ENCODE measurements at regions not wholly inside any gene's neighbourhood (a gene's known extent, or its start where the extent isn't known, plus 50 kb on each side); places are given as distances from the start of the nearest gene placed in this dataset.

GRCh38 chr2:234550511-234551107 is 53.7 kb upstream of the ARL4C start:
- DNase-seq, result peak; percentile 81

- no peak for DNase-seq
Measured at GRCh38 chr2:234550056-234550455, 53.2 kb upstream of the ARL4C start.

- no peak for DNase-seq
Measured at GRCh38 chr2:234548695-234549420, 52.0 kb upstream of the ARL4C start.

GRCh38 chr2:234546770-234547169 is 49.9 kb upstream of the ARL4C start:
- no peak for DNase-seq
